ENCODE measurements at regions not wholly inside any gene's neighbourhood (a gene's known extent, or its start where the extent isn't known, plus 50 kb on each side); places are given as distances from the start of the nearest gene placed in this dataset.

DNA sequence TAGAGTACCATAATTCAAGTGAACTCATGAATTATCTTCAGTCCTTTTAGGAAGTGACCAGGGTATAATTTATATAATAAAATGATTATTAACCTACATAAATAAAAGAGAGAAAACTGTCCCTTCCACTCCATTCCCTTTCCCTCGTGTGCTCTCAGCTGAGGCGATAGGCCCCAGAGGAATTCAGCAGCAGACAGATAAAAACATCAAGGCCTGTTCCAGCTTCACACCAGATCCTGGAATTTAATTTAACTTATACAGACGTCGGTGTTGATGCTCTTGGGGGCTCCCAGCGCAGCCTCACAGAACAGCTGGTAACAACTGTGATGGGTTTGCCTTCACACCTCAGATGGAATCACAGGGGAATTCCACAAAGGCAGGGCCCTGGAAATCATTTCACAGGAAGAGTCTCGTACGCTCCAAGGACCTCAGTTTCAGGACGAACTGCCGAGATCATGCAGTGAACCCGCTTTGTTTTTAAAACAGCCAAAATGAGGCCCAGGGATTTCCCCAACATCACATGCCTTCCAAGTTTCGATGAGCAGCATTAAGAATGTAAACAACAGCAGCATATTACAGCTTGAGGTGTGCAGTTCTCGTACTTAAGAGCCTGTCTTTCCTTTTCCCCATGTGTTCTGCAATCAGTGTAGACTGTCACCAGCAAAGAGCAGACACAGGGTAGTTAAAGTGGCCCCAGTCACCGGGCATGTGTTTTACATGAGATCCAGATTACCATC is 73.6 kb upstream of the ALDH1B1 start:
- TF ChIP-seq, protein P1, sequence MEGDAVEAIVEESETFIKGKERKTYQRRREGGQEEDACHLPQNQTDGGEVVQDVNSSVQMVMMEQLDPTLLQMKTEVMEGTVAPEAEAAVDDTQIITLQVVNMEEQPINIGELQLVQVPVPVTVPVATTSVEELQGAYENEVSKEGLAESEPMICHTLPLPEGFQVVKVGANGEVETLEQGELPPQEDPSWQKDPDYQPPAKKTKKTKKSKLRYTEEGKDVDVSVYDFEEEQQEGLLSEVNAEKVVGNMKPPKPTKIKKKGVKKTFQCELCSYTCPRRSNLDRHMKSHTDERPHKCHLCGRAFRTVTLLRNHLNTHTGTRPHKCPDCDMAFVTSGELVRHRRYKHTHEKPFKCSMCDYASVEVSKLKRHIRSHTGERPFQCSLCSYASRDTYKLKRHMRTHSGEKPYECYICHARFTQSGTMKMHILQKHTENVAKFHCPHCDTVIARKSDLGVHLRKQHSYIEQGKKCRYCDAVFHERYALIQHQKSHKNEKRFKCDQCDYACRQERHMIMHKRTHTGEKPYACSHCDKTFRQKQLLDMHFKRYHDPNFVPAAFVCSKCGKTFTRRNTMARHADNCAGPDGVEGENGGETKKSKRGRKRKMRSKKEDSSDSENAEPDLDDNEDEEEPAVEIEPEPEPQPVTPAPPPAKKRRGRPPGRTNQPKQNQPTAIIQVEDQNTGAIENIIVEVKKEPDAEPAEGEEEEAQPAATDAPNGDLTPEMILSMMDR (IDR thresholded peaks at IDR 0.05), result no peak
- TF ChIP-seq POLR2A (IDR thresholded peaks at IDR 0.05), result no peak
